NCI-H446 (cell line): ENCODE measurements at regions not wholly inside any gene's neighbourhood (a gene's known extent, or its start where the extent isn't known, plus 50 kb on each side); places are given as distances from the start of the nearest gene placed in this dataset.
"Not testable (repeated sequence)": the region's sequence is repeated elsewhere in the genome, so short reads cannot be mapped to it uniquely, and the experiment has no call there.

Experiments
- DNase-seq, 2 experiments: peaks; one replicate each; lab custom pipeline; 2025; lab: John Stamatoyannopoulos, UW

GRCh38 chr6:170062209-170062914 lies 228.5 kb downstream of the DLL1 start:
- no peak for DNase-seq

- no peak for DNase-seq
These were observed 231.9 kb downstream of the DLL1 start for GRCh38 chr6:170058878-170059485.

GRCh38 chr6:170057961-170058877 lies 232.7 kb downstream of the DLL1 start:
- no peak for DNase-seq

- DNase-seq = no peak
These were observed 233.7 kb downstream of the DLL1 start for GRCh38 chr6:170057034-170057734.

- no peak for DNase-seq
These were observed 234.6 kb downstream of the DLL1 start for GRCh38 chr6:170056278-170056711.

GRCh38 chr6:170055797-170056196 lies 235.1 kb downstream of the DLL1 start:
- DNase-seq = not testable (repeated sequence)

- DNase-seq = no peak
These were observed 236.8 kb downstream of the DLL1 start for GRCh38 chr6:170053966-170054661.

GRCh38 chr6:170052991-170053821 lies 237.7 kb downstream of the DLL1 start:
- no peak for DNase-seq

GRCh38 chr6:170051229-170052172 lies 239.4 kb downstream of the DLL1 start:
- DNase-seq = no peak

- no peak for DNase-seq
These were observed 240.3 kb downstream of the DLL1 start for GRCh38 chr6:170050591-170051041.

GRCh38 chr6:170049641-170050561 lies 241.0 kb downstream of the DLL1 start:
- no peak for DNase-seq

- DNase-seq = no peak
These were observed 242.1 kb downstream of the DLL1 start for GRCh38 chr6:170048615-170049256.

GRCh38 chr6:170047823-170048222 lies 243.1 kb downstream of the DLL1 start:
- no peak for DNase-seq

- DNase-seq = no peak
These were observed 243.9 kb downstream of the DLL1 start for GRCh38 chr6:170046791-170047626.

- no peak for DNase-seq
These were observed 244.8 kb downstream of the DLL1 start for GRCh38 chr6:170045981-170046667.

GRCh38 chr6:170045563-170045960 lies 245.3 kb downstream of the DLL1 start:
- DNase-seq = no peak
